ENCODE measurements at regions not wholly inside any gene's neighbourhood (a gene's known extent, or its start where the extent isn't known, plus 50 kb on each side); places are given as distances from the start of the nearest gene placed in this dataset.

DNA sequence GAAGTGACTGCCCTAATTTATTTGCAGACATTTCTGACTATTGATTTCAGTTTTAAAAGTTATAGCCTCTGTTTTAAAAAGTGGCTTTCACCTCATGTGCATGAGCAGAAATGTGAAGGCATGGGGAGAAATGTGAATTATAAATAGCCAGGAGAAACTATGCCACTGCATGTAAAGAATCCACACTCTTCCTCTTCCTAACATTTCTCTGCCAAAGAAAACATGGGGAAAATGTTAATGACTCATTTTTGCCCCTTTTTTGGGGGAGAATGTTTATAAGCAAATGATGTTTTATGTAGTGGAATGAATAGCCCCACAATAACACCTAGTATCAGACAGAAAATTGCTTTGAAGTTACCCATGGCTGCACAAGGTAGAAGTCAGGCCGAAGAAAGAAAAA is 249.0 kb upstream of the TANK start:
- Histone ChIP-seq H3K4me3 (no peak overlapping the region), H4K20me1 (replicated peaks; ENCODE audit: insufficient read depth) (no peaks in the 10 kb centered on the region), H3K36me3 (ENCODE audit: insufficient read depth) (no peaks in the 10 kb centered on the region), H3F3A (replicated peaks; ENCODE audit: low read depth) (no peaks in the 10 kb centered on the region), H3K27ac (ENCODE audit: low read depth) (no peak overlapping the region), H3K79me2 (replicated peaks; ENCODE audit: insufficient read depth) (no peaks in the 10 kb centered on the region), H3K27me3 (ENCODE audit: insufficient read depth) (peaks cover 32% of the 10 kb centered on the region), H2AFZ (no peak overlapping the region), H3K4me2 (no peak overlapping the region), H3K4me1 (ENCODE audit: insufficient read depth) (peaks cover 9% of the 10 kb centered on the region), H3K9me2 (ENCODE audit: insufficient read depth) (no peaks in the 10 kb centered on the region)
- no peak for DNase-seq (ENCODE audit: low spot score)
- Mint-ChIP-seq H3K27me3 (ENCODE audit: insufficient read depth, low read depth, poor library complexity) (peaks cover 4% of the 10 kb centered on the region), H3K27ac (no peak overlapping the region), H3K36me3 (ENCODE audit: low read depth) (peaks cover 6% of the 10 kb centered on the region; the same call in 1 of the 3 replicates), H3K4me3 (no peak overlapping the region), H3K9me3 (peaks cover 11% of the 10 kb centered on the region), H3K4me1 (peaks cover 22% of the 10 kb centered on the region)
- ATAC-seq, result no peak
- TF ChIP-seq ETS1 (IDR thresholded peaks at IDR 0.05) (no peak), POLR2AphosphoS5 (IDR thresholded peaks at IDR 0.05; ENCODE audit: low read depth) (no peak), CREB1 (CRISPR knock-in tag; IDR thresholded peaks at IDR 0.05; ENCODE audit: low read depth) (no peak)

DNA sequence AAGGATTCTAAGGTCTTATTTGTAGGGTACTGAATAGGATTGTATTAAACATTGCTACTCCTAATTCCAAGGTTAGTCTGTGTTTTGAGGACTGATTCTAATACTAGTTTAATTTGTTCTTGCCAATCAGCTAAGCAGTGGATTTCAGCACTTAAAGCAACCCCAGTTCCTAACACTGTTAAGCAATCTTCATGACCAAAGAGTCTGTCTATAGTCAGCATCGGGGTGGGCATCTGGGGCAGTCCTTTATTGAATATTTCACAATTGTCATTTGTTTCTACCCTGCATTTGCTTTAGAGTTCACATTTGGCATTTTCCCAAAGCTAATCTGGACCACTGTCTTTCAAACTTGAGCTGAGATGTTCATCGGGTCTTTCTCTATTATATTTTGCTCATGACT is 248.0 kb upstream of the TANK start:
- H3K4me3 Mint-ChIP-seq, result no peak overlapping the region
- H3F3A ChIP-seq (replicated peaks; ENCODE audit: low read depth), result no peaks in the 10 kb centered on the region
- ATAC-seq, result no peak
- H3K4me1 Mint-ChIP-seq, result peaks cover 17% of the 10 kb centered on the region
- H3K79me2 ChIP-seq (replicated peaks; ENCODE audit: insufficient read depth), result no peaks in the 10 kb centered on the region
- no peaks in the 10 kb centered on the region for H4K20me1 ChIP-seq (replicated peaks; ENCODE audit: insufficient read depth)
- peaks cover 7% of the 10 kb centered on the region; the same call in 1 of the 2 replicates for H3K4me1 ChIP-seq (ENCODE audit: insufficient read depth)
- peaks cover 35% of the 10 kb centered on the region for H3K27me3 ChIP-seq (ENCODE audit: insufficient read depth)
- no peak overlapping the region for H2AFZ ChIP-seq
- H3K36me3 Mint-ChIP-seq (ENCODE audit: low read depth), result peaks cover 6% of the 10 kb centered on the region; the same call in 1 of the 3 replicates
- H3K27me3 Mint-ChIP-seq (ENCODE audit: insufficient read depth, low read depth, poor library complexity), result peaks cover 8% of the 10 kb centered on the region
- peaks cover 11% of the 10 kb centered on the region for H3K9me3 Mint-ChIP-seq
- H3K27ac Mint-ChIP-seq, result no peak overlapping the region
- H3K4me3 ChIP-seq, result no peak overlapping the region
- H3K27ac ChIP-seq (ENCODE audit: low read depth), result no peak overlapping the region
- H3K36me3 ChIP-seq (ENCODE audit: insufficient read depth), result no peaks in the 10 kb centered on the region
- H3K9me2 ChIP-seq (ENCODE audit: insufficient read depth), result no peaks in the 10 kb centered on the region
- DNase-seq (ENCODE audit: low spot score), result no peak
- no peak overlapping the region for H3K4me2 ChIP-seq
- TF ChIP-seq, protein P1, sequence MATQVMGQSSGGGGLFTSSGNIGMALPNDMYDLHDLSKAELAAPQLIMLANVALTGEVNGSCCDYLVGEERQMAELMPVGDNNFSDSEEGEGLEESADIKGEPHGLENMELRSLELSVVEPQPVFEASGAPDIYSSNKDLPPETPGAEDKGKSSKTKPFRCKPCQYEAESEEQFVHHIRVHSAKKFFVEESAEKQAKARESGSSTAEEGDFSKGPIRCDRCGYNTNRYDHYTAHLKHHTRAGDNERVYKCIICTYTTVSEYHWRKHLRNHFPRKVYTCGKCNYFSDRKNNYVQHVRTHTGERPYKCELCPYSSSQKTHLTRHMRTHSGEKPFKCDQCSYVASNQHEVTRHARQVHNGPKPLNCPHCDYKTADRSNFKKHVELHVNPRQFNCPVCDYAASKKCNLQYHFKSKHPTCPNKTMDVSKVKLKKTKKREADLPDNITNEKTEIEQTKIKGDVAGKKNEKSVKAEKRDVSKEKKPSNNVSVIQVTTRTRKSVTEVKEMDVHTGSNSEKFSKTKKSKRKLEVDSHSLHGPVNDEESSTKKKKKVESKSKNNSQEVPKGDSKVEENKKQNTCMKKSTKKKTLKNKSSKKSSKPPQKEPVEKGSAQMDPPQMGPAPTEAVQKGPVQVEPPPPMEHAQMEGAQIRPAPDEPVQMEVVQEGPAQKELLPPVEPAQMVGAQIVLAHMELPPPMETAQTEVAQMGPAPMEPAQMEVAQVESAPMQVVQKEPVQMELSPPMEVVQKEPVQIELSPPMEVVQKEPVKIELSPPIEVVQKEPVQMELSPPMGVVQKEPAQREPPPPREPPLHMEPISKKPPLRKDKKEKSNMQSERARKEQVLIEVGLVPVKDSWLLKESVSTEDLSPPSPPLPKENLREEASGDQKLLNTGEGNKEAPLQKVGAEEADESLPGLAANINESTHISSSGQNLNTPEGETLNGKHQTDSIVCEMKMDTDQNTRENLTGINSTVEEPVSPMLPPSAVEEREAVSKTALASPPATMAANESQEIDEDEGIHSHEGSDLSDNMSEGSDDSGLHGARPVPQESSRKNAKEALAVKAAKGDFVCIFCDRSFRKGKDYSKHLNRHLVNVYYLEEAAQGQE (IDR thresholded peaks at IDR 0.05; ENCODE audit: unreplicated experiment), result no peak
- TF ChIP-seq JUNB (IDR thresholded peaks at IDR 0.05; ENCODE audit: unreplicated experiment) (no peak), EZH2phosphoT487 (IDR thresholded peaks at IDR 0.05; ENCODE audit: unreplicated experiment) (no peak), POLR2AphosphoS5 (IDR thresholded peaks at IDR 0.05; ENCODE audit: low read depth) (no peak), CTCF (conservative IDR thresholded peaks at IDR 0.05; ENCODE audit: low read depth in 2 of 2) (no peak), EZH2 (IDR thresholded peaks at IDR 0.05; ENCODE audit: low read depth, unreplicated experiment) (no peak), ETS1 (IDR thresholded peaks at IDR 0.05) (no peak), ZNF331 (CRISPR knock-in tag; IDR thresholded peaks at IDR 0.05; ENCODE audit: low read depth) (no peak), NANOG (IDR thresholded peaks at IDR 0.05; ENCODE audit: borderline replicate concordance) (no peak), CREB1 (CRISPR knock-in tag; IDR thresholded peaks at IDR 0.05; ENCODE audit: low read depth) (no peak), ZNF114 (CRISPR knock-in tag; IDR thresholded peaks at IDR 0.05) (no peak), STAT1 (IDR thresholded peaks at IDR 0.05; ENCODE audit: unreplicated experiment) (no peak)
